Ascending aorta (tissue), 2 donors: ENCODE measurements at regions not wholly inside any gene's neighbourhood (a gene's known extent, or its start where the extent isn't known, plus 50 kb on each side); places are given as distances from the start of the nearest gene placed in this dataset.
"Not testable (repeated sequence)": the region's sequence is repeated elsewhere in the genome, so short reads cannot be mapped to it uniquely, and the experiment has no call there.

Source experiments
- DNase-seq, 2 donors: peaks; one replicate each; pipeline ENCODE4 v3.0.0-alpha.2; 2019; ENCODE audit warnings: low spot score in 2 of 2
- H3K27ac ChIP-seq, 2 donors: fragments of 200-600 bp; sonication (generic); one replicate each; pipeline ENCODE4 v1.5.1; 2016 to 2017; ENCODE audit warnings: mild to moderate bottlenecking in 1 of 2
- H3K27me3 ChIP-seq: fragments of 200-600 bp; sonication (generic); one replicate; pipeline ENCODE4 v1.5.1; 2017
- H3K36me3 ChIP-seq, 2 donors: fragments of 200-600 bp; sonication (generic); one replicate each; pipeline ENCODE4 v1.5.1; 2016
- H3K4me1 ChIP-seq, 2 donors: fragments of 200-600 bp; sonication (generic); one replicate each; pipeline ENCODE4 v1.5.1; 2016 to 2017; ENCODE audit warnings: mild to moderate bottlenecking in 1 of 2
- H3K4me3 ChIP-seq, 2 donors: fragments of 200-600 bp; sonication (generic); one replicate each; pipeline ENCODE4 v1.5.1; 2016 to 2017; ENCODE audit warnings: mild to moderate bottlenecking in 1 of 2
- H3K9me3 ChIP-seq, 2 donors: fragments of 200-600 bp; sonication (generic); one replicate each; pipeline ENCODE4 v1.5.1; 2016
- intact Hi-C: fragments of 100-400 bp; cut with DNase I; formaldehyde crosslinking; loops from one replicate; pipeline ENCODE4 v1.15.1; 2023
- TF ChIP-seq, protein P1 (sequence below), 3 experiments: fragments of 200-600 bp in 2 of 3; fragments of 450-650 bp in 1 of 3; sonication (generic) in 2 of 3; IDR thresholded peaks; one replicate each; pipeline ENCODE4 v1.5.1; 2016 to 2019; ENCODE audit warnings: antibody characterized with exemption in 3 of 3, mild to moderate bottlenecking in 1 of 3, moderate library complexity in 1 of 3

DNA sequence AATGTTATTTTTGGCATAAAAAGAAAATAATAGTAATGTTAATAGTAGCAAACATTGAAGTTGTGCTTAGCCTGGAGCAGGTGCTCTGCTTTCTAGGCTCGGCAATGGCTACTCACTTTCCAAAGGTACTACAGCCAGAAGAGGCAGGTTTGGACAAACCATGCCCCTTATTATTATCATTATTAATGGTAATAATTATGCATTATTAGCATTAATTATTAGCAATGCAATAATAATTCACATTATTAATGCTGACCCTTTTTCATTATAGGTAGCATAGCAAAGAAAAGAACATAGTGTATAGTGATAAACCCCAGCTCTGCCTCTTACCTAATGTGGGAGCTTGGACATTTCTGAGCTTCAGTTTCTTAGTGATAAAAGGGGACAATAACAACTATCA lies 171.4 kb downstream of the EDEM1 start:
- Histone ChIP-seq H3K4me1 (no peaks in the 10 kb centered on the region), H3K36me3 (no peaks in the 10 kb centered on the region), H3K4me3 (no peak overlapping the region), H3K27ac (no peak overlapping the region), H3K9me3 (no peaks in the 10 kb centered on the region), H3K27me3 (no peaks in the 10 kb centered on the region)
- no peak for DNase-seq
- TF ChIP-seq, protein P1, sequence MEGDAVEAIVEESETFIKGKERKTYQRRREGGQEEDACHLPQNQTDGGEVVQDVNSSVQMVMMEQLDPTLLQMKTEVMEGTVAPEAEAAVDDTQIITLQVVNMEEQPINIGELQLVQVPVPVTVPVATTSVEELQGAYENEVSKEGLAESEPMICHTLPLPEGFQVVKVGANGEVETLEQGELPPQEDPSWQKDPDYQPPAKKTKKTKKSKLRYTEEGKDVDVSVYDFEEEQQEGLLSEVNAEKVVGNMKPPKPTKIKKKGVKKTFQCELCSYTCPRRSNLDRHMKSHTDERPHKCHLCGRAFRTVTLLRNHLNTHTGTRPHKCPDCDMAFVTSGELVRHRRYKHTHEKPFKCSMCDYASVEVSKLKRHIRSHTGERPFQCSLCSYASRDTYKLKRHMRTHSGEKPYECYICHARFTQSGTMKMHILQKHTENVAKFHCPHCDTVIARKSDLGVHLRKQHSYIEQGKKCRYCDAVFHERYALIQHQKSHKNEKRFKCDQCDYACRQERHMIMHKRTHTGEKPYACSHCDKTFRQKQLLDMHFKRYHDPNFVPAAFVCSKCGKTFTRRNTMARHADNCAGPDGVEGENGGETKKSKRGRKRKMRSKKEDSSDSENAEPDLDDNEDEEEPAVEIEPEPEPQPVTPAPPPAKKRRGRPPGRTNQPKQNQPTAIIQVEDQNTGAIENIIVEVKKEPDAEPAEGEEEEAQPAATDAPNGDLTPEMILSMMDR (IDR thresholded peaks at IDR 0.05) = no peak
- intact Hi-C loops = no loop called here

DNA sequence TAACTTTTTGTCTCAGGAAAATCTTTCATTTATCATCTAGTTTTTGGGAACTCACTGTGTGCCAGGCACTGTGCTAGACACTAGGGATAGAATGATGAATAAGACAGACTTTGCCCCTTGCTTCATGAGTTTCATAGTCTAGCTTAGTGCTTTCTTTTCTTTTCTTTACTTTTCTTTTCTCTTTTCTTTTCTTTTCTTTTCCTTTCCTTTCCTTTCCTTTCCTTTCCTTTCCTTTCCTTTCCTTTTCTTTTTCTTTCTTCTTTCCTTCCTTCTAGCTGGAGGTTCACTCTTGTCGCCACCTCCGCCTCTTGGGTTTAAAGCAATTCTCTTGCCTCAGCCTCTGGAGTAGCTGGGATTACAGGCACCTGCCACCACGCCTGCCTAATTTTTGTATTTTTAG lies 172.9 kb downstream of the EDEM1 start:
- no peaks in the 10 kb centered on the region for H3K9me3 ChIP-seq
- no peak overlapping the region for H3K4me3 ChIP-seq
- H3K36me3 ChIP-seq = no peaks in the 10 kb centered on the region
- TF ChIP-seq, protein P1 (IDR thresholded peaks at IDR 0.05) = no peak
- no peak overlapping the region for H3K27ac ChIP-seq
- no peaks in the 10 kb centered on the region for H3K27me3 ChIP-seq
- no peaks in the 10 kb centered on the region for H3K4me1 ChIP-seq
- intact Hi-C loops = no loop called here
- no peak for DNase-seq

DNA sequence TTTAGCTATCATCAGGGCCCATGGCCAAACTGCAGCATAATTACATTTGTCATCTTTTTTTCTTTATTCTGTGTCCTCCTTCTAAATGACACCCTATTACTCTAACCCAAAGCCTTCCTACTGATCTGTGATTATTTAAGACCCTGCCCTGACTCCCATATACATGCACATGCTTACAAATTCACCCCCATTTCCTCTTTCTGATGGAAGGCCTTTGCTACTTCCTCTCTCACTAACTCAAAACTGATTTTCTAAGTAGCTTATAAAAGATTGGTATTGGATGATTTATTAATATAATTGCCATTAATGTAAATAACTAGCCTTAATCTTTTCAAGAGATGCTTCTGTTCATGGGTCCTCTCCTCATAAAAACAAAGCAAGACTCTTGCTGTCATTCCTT lies 179.2 kb downstream of the EDEM1 start:
- no peaks in the 10 kb centered on the region for H3K36me3 ChIP-seq
- DNase-seq = no peak
- H3K9me3 ChIP-seq = no peaks in the 10 kb centered on the region
- H3K4me1 ChIP-seq = no peaks in the 10 kb centered on the region
- TF ChIP-seq, protein P1 (IDR thresholded peaks at IDR 0.05) = no peak
- intact Hi-C loops = no loop called here
- H3K27me3 ChIP-seq = no peaks in the 10 kb centered on the region
- H3K27ac ChIP-seq = no peak overlapping the region
- H3K4me3 ChIP-seq = no peak overlapping the region

DNA sequence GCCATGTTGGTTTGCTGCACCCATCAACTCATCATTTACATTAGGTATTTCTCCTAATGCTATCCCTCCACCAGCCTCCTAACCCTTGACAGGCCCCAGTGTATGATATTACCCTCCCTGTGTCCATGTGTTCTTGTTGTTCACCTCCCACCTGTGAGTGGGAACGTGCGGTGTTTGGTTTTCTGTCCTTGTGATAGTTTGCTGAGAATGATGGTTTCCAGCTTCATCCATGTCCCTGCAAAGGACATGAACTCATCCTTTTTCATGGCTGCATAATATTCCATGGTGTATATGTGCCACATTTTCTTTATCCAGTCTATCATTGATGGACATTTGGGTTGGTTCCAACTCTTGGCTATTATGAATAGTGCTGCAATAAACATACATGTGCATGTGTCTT lies 184.0 kb downstream of the EDEM1 start:
- DNase-seq, H3K9me3 ChIP-seq, H3K4me1 ChIP-seq, intact Hi-C loops, H3K27me3 ChIP-seq, H3K36me3 ChIP-seq, H3K4me3 ChIP-seq, H3K27ac ChIP-seq: not testable (repeated sequence)

DNA sequence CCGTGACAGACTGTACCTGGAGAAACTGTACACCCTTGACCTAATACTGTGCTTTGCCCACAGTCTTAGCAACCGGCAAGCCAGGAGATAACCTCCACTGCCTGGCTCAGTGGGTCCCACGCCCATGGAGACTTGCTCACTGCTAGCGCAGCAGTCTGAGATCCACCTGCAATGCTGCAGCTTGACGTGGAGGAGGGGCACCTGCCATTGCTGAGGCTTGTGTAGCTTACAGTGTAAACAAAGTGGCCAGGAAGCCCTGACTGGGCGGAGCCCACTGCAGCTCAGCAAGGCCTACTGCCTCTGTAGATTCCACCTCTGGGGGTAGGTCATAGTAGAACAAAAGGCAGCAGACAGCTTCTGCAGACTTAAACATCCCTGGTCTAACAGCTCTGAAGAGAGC lies 189.3 kb downstream of the EDEM1 start:
- Histone ChIP-seq H3K36me3 (no peaks in the 10 kb centered on the region), H3K27ac (no peak overlapping the region), H3K9me3 (no peaks in the 10 kb centered on the region), H3K4me3 (no peak overlapping the region), H3K4me1 (no peaks in the 10 kb centered on the region), H3K27me3 (no peaks in the 10 kb centered on the region)
- TF ChIP-seq, protein P1 (IDR thresholded peaks at IDR 0.05) = no peak
- no peak for DNase-seq
- intact Hi-C loops = no loop called here

DNA sequence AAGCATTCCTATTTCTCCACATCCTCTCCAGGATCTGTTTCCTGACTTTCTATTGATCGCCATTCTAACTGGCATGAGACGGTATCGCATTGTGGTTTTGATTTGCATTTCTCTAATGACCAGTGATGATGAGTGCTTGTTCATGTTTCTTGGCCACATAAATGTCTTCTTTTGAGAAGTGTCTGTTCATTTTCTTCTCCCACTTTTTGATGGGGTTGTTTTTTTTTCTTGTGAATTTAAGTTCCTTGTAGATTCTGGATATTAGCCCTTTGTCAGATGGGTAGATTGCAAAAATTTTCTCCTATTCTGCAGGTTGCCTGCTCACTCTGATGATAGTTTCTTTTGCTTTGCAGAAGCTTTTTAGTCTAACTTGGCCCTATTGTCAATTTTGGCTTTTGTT lies 191.8 kb downstream of the EDEM1 start:
- H3K27me3 ChIP-seq, DNase-seq, H3K9me3 ChIP-seq, H3K4me3 ChIP-seq, intact Hi-C loops, H3K27ac ChIP-seq, H3K36me3 ChIP-seq, H3K4me1 ChIP-seq: not testable (repeated sequence)

DNA sequence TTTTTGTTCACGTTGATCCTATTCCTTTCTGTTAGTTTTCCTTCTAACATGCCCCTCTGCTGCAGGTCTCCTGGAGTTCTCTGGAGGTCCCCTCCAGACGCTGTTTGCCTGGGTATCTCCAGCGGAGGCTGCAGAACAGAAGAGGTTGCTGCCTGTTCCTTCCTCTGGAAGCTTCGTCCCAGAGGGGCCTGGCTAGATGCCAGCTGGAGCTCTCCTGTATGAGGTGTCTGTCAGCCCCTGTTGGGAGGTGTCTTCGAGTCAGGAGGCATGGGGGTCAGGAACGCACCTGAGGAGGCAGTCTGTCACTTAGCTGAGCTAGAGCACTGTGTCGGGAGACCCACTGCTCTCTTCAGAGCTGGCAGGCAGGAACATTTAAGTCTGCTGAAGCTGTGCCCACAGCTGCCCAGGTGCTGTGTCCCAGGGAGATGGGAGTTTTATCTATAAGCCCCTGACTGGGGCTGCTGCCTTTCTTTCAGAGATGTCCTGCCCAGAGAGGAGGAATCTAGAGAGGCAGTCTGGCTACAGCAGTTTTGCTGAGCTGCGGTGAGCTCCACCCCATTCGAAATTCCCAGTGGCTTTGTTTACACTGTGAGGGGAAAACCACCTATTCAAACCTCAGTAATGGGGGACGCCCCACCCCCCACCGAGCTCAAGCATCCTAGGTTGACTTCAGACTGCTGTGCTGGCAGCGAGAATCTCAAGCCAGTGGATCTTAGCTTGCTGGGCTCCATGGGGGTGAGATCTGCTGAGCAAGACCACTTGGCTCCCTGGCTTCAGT lies 196.2 kb downstream of the EDEM1 start:
- H3K27ac ChIP-seq, H3K9me3 ChIP-seq, H3K4me3 ChIP-seq, H3K27me3 ChIP-seq, H3K4me1 ChIP-seq, H3K36me3 ChIP-seq, DNase-seq, intact Hi-C loops: not testable (repeated sequence)
